Femur (tissue), 1 donor: ENCODE measurements at regions not wholly inside any gene's neighbourhood (a gene's known extent, or its start where the extent isn't known, plus 50 kb on each side); places are given as distances from the start of the nearest gene placed in this dataset.
"Not testable (repeated sequence)": the region's sequence is repeated elsewhere in the genome, so short reads cannot be mapped to it uniquely, and the experiment has no call there.

Experiments
- DNase-seq: peaks from one replicate; pipeline ENCODE4 v3.0.0-alpha.2; 2017

DNA sequence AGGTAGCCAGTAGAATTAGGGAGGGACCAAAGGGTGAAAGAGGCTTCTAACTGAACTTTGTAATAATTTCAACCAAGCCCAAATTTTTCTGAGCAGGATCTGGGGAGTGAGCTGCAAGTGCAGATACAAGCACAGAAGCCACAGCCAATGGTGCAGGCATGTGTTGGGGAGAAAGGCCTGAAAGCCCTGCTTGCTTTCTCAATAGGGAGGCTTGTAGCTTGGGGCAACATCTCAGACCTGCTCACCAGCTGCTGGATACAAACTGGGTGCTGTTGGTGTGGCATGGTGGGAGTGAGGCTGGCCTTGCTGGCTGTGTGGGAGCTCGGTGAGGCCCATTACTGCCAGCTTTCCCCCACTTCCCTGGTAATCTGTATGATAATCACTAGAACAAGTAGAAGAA lies 688.5 kb upstream of the SEMA3D start:
- no peak for DNase-seq

DNA sequence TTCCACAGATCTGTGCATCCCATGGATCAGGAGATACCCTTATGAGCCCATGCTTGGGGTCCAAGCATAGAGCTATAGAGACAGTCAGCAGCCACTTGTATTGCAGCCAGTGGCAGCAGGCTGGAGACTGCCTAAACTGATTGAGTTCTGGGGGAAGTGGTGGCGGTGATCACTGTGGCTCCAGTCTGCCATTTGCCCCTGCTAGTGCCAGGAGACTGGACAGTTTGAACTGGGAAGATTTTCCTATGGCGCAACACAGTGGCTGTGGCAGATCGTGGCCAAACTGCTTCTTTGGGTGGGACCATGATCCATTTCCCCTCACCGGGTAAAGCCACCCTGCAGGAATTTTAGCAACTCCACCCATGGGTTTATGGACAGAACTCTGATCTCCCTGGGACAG lies 679.7 kb upstream of the SEMA3D start:
- DNase-seq: no peak

DNA sequence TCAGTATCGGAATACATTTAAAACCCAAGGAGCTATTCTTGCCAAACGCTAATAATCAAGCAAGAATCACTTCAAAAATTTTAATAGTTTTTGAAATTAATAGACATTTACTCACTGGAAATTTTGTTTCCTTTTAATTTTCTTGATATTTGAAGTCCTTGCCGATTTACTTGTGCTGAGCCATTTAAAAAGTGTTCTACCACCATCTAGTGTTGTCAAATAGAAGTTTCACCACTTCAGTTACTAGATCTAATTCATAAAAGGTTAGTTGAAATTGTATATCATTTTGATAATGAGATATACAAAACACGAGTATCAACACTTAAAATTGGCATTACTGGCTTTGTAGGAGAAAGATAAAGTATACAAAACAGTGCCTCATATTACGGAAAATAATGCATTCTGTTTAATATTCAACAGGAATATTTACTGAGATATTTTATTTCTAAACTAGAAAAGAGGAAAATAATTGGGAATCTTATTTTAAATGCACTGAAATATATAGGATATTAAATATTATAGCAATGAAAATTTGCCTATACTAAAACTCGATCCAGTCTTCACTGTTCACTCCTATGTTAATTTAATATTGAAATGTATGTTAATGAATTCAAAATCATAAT lies 664.8 kb upstream of the SEMA3D start:
- no peak for DNase-seq

DNA sequence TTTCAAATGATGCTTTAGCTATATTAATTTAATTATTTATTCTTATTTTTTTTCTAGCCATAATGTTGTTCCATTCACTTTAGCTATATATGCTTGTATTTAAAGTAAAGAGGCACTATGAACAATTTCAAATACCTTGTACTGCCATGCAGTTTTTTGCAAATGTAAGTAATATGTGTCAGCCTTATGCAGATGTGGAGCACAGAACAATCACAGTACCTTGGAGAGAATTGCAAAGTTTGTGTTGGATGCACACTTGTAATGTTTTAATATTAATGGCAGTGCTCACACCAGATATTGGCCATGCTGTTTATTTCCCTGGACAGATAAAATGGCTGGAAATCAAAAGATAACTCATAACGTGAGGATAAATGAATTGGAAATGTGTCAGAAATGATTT lies 663.5 kb upstream of the SEMA3D start:
- DNase-seq: no peak

DNA sequence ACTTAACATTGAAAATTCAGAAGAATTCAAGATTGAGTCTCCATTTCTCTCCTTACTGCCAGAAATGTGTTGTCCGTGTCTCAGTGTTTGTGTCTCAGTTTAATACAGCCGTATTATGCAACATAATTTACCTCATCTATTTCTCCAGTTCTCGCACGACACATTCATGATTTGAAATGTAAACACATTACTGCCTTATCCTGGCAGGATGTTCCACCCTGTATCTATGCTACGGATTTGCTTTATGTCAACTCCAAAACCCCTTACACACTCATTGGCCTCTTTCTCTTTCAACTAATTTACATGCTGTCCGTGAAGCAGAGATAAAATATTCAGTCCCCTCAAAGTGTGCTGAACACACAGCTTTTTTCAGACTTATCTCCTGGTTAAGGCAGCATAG lies 653.7 kb upstream of the SEMA3D start:
- no peak for DNase-seq

DNA sequence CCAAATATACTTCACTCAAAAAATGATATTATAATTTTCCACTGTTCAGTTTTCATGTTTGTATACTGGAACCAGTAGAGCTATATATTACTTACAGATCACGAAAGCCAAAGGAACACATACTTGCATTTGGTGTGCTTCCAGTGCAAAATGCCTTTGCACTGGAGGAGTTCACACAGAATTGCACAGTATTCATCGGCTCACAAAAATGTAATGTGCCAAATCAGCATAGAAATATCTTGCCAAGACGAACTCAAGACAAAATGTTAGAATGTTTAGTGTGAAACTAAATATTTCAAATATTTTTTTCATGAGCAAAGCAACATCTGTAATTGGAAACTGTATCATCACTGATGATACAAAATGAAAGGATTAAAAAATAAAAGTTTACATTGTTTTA lies 646.2 kb upstream of the SEMA3D start:
- no peak for DNase-seq

DNA sequence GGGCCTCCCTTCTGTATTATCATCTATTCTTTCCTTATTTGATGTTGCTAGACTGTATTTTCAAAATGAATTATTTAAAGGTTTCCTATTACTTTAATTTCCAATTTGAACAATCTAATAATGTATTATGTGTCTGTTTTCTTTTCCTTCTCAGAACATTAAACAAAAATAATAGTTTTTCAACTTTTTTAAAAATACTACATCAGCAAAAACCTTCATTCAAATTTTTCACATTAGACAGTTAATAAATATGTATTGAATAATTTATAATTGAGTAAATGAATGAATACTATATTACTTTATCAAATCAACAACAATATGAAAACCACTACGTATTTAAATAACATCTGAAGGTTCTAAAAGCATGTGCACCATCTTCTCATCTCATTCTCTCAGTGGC lies 644.1 kb upstream of the SEMA3D start:
- DNase-seq: no peak

DNA sequence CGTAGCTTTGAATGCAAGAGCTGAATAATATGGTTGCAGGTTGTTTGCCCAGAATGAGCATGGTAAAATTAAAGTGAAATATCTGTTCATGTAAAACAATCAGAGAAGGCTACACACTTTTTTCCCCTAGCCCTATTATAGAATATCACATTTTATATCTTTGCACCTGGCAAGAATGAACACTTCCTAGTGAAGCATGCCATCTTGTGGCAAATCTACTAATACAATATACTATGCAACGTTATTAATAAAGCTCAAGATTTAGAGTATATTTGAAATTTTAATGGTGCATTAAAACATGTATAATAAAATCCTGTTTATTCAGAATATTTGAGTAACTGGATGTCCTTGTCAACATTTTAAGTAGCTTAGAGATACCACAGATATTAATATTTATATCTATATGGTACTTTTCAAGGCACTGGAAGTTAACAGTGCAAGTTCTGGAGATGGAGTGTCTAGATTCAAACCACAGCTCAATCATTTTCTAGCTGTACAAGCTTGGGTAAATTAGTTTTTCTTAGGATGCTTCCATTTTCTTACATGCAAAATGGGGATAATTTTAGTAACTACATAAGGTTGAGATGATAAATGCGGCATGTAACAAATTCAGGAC lies 643.1 kb upstream of the SEMA3D start:
- DNase-seq: no peak

DNA sequence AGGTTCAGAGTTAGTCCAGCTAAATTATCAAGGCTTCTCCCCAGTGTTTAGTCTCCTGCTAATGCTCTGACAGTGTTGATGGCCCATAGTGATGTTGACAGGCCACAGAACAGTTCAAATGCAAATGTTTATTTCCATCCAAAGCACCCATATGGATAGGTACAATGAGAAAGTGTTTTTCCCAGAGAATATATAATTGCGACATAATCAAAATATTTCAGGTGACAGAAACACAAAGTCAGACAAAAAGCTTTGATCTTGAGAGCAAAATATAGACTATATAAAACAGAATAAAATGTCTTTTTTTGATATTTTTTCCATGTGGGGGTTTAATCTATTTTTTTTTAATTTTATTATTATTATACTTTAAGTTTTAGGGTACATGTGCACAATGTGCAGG lies 642.3 kb upstream of the SEMA3D start:
- no peak for DNase-seq

DNA sequence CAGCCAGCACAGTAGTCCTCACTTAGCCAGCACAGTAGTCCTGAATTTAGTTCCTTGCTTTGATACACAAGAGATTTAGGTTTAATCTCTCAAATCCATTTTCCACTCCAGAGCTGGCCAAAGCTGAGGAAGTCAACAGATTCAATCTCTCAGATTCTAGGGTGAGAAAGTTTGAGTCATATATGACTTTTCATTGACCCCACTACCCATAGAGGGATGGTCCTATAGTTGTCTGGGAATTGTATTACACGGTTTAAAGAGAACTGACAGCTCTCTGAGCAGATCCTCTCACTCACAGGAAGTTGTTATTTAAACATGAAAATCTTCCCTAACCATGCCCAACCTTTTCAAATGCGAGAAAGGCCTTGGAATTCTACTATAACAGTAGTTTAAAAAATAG lies 641.8 kb upstream of the SEMA3D start:
- no peak for DNase-seq

DNA sequence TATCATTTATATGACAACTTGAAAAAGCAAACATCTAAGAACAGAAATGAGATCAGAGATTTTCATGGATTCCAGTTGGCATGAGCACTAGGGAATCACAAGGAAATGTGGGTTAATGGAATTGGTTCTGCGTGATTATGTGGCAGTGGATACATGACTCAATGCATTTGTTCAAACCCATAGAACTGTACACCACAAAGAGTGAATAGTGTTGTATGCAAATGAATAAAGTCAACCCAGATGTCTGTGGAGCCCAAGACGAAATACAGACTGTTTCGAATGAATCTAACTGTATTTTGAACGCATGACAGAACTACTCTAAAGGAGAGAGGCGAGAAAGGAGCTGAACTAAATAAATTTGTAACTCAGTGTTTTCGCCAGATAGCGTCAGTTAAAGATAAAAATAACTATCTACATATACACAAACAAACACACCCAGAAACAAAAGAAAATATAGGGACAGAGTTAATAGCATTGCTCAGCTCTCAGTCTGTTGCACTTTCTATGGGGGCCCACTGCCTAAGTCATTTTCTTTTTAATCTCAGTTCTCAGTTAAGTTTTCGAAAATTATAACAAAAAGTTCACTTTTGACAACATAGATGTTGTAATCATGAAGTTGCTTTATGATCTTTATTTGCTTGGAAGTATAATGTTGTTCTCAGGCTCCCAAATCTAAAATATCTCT lies 636.7 kb upstream of the SEMA3D start:
- no peak for DNase-seq

DNA sequence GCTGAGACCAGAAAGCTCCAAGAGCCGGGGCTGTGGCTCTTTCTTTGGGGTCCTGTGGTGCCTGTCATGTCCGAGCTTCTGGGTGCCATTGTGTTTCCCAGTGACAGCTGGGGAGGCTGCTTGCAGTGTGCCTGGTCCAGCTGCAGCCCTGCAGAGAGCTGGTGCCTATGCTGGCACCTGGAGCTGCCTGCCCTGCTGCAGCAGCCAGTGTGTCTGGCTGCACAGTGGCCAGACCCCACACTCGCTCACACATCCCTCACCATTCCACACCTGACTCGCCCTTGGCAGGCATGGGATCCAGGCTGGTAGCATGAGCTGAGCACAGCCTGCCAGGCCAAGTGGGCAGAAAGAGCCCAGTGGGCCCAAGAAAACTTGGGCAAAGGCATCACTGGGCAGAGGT lies 635.1 kb upstream of the SEMA3D start:
- no peak for DNase-seq

DNA sequence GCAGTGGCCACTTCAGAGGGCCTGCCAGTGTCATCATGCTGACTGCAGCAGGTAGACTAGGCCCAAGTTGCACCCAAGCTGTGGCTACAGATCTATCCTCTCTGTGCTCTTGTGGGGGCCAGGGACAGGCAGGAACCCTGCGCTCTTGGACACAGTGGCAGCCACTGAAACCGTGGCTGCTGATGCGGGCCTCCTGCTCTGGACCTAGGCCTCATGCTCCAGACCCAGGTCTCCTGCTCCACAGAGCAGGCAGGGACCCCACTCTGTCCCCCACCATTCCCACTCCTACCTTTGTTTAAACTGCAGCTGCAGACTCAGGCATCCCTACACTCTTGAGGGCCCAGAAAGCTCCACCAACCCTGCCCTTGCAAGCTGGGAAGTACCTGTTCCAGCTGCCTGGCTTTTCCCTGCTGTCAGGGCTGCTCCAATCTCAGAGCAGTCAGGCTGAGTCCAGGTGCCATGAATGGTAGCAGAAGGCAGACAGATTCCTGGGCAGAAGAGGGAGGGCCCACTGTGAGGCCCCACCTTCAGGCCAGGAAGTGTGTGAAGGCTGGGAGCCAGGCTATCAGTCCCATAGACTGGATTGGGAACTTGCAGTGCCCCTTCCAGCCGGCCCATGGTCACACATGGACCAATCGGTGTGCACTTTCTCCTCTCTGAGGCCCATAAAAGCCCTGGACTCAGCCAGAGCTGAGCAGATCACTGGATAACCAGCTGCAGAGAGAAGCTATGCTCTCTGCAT lies 634.0 kb upstream of the SEMA3D start:
- DNase-seq: no peak

DNA sequence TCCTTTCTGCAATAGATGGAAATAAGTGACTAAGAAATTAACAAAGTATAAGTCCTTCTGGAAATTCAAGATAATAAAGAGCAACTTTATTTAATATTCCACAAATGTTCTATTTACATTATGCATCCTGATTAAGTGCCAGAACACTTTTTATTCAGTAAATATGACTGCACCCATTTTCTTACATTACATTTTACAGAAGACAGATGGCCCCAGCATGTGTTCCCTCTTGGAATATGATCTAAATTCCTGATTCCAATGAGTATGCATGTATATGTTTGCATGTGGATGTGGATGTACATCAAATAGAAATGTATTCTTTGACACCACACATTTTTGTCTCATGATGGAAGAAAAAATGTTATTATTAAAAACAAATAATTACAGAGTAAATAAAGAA lies 628.7 kb upstream of the SEMA3D start:
- no peak for DNase-seq

DNA sequence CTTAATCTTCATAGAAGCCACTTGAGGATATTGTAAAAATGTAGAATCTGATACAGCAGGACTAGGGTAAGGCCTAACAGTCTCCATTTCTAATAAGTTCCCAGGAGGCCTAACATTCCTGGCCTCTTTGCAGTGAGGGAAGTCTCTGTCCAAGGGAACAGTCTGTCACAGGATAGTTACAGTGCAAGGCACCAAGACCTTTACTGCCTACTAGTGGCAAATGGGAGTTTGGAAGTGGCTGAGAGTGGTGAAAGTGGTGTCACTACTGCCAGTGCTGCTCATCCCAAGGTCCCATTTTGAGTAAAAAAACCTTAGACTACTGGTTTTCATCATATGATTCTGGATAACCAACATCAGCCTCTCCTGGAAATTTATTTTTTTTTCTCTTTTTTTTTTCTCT lies 619.5 kb upstream of the SEMA3D start:
- no peak for DNase-seq

DNA sequence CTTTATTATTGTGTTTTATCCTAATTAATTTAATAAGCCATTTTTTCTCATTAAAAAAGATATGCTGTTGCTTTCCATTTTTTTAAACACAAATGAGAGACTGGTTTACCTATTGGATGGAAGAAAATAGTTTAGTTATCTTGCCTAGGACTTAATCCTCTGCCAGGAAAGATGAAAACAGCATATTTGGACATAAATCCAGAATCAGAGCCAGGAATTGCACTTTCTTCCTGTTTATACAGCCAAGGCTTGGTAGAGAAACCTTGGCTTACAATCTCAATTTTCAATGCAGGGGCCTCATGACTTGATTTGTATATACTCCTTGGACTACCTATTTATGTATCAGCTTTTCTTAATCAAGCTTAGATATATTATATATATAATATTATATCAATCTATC lies 618.8 kb upstream of the SEMA3D start:
- DNase-seq: no peak

DNA sequence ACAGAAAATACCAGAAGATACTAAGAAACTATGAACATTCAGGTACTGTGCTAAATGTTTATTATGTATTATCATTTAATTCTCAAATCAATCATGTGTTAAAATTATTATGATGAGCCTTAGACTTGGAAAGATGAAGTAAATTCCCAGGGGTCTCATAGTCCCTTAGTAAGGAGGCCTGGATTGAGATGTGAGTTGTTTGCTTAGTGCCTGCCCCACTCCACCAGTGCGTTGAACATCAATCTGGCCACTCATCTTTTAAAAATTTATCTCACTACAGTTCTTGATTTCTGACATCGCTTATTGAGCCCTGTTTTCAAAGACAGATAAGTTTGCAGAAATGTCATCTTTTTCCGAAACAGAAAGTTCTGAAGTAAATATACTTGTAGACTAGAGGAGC lies 618.4 kb upstream of the SEMA3D start:
- DNase-seq: no peak

DNA sequence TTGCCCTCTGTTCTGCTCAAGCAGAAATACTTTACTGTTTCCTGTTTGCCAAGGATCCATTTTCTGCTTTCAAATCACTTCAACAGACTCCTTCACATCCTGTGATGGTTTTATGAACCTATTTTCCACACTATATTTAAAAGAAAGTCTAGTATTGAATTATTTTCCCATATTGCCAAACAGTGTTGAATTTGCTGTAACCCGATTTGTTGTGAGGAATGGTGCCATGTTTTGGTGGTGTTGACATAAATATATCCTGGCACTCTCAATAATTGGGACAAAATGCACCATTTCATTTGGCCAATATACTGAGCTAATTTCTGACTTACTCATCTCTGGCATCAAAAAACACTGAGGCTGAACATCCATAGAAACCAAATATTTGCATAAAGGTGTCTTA lies 615.4 kb upstream of the SEMA3D start:
- DNase-seq: no peak

DNA sequence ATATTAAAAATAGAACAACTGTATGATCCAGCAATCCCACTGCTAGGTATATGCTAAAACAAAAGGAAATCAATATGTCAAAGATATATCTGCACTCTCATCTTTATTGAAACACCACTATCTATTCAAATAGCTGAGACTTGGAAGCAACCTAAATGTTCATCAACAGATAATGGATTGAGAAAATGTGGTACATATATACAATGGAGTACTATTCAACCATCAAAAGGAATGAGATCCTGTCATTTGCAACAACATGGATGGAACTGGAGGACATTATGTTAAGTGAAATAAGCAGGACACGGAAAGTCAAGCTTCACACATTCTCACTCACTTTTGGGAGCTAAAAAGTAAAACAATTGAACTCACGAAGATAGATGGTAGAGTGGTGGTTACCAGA lies 610.1 kb upstream of the SEMA3D start:
- no peak for DNase-seq

DNA sequence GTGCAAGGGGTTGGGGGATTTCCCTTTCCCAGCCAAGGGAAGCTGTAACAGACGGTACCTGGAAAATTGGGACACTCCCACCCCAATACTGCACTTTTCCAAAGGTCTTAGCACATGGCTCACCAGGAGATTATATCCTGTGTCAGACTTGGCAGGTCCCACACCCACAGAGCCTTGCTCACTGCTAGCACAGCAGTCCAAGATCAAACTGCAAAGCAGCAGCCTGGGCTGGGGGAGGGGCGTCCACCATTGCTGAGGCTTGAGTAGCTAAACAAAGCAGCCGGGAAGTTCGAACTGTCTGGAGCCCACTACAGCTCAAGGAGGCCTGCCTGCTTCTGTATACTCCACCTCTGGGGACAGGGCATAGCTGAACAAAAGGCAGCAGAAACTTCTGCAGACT lies 604.2 kb upstream of the SEMA3D start:
- not testable (repeated sequence) for DNase-seq

DNA sequence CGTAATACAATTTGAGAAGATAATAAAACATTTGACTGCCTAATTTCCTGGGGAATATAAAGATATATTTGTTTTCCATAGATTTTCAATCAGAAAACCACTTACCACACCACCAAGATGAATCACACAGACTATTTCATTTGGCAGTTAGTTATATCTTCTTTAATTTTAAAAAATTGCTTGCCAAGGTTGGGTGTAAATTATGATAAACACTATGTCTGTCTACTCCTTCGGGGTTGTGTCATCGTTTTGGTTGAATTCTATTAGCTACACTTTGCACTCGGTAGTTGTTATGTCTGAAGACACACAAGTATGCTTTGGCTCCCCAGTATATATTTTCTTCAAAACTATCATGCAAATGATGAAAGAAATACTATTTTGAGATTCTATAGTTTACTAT lies 594.8 kb upstream of the SEMA3D start:
- no peak for DNase-seq

DNA sequence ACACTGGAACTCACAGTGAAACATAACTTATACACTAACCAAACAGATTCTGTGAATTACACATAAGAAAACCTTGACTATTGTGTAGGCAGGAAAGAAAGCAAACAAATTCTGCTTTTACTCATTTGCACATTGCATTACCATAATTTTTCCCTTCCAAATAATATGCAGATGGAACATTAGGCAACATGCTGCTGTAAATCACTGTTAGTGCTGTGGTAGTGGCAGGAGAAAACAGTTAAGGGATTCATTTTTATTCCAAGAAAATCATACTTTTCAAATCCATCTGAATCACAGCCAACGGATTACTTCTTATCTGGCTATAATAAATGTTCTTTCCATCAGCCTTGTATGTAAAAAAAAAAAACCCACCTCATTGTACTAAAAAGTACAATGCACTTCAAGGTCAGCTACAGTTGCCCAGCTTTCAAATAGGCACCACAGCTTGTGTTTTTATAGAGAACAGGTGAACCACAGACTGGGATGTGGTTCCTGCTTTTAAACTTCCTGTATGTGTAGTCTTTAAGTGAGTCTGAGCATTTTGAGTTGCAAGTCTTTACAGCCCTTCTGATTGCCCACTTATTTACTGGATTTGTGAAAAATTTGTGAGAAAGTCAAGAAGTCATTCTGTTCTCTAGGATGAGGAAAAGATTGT lies 590.0 kb upstream of the SEMA3D start:
- no peak for DNase-seq

DNA sequence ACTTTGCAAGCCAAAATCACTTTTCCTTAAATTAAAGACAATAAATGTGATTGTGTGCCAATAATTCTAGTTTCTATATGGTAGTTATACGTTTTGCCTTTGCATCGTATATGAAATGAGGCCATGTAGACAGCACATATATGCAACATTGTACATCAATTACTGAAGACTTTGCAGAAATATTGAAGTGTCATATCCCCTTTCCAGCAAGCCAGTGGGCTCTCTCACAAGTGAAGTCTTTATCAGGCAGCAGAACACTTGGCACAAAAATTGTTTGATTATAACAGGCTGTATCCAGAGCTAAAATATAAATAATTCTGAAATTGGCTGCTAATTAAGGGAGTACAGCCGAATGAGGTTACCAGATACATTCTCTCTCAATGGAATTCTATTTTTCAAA lies 588.6 kb upstream of the SEMA3D start:
- no peak for DNase-seq

DNA sequence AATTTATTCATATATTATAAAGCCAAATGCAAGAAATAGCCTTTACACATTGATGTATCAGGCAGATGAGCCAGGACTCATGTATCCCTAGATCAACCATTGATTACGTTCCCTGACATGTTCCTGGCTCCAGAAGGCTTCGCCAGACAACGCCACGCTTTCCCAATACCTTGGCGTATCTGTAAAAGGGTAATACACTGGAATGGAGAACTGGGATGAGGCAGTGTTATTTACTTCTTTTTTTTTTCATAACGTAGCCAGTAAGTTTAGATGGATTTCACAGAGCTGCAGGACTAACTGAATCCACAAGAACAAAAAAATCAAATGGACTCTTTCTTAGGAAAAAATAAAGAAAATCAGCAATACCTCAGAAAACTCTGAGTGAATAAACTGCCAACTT lies 588.1 kb upstream of the SEMA3D start:
- DNase-seq: peak; percentile 23
